ENCODE measurements at regions not wholly inside any gene's neighbourhood (a gene's known extent, or its start where the extent isn't known, plus 50 kb on each side); places are given as distances from the start of the nearest gene placed in this dataset.

DNA sequence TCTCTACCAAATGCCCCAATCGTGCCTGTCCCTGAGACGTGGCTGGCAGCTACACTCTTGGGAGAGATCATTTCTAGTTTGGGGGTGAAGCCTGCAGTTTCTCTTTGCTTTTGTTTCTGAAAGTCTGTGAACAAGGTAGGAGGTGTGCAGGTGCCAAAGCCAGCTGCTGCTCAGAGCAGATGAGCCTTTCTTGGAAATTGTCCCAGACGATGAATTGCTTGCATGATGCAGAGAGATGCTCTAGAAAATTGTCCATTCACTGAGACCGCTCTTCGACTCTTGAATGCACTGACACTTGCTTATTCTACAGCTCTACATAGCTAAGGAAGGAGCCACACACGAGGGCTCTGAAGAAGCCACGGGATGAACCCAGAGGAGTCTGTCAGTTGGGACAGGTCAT, 225.6 kb upstream of the E2F8 start:
- no peak for ATAC-seq
- no peaks in the 10 kb centered on the region for H3K27me3 ChIP-seq
- intact Hi-C loops (cut with DNase I), result no loop called here
- H3K27ac ChIP-seq, result no peak overlapping the region
- no peaks in the 10 kb centered on the region for H3K36me3 ChIP-seq
- no peak for DNase-seq
- no peaks in the 10 kb centered on the region for H3K4me1 ChIP-seq
- H3K4me3 ChIP-seq, result no peak overlapping the region
- TF ChIP-seq CTCF (IDR thresholded peaks at IDR 0.05), result no peak
- no peaks in the 10 kb centered on the region for H3K9me3 ChIP-seq

DNA sequence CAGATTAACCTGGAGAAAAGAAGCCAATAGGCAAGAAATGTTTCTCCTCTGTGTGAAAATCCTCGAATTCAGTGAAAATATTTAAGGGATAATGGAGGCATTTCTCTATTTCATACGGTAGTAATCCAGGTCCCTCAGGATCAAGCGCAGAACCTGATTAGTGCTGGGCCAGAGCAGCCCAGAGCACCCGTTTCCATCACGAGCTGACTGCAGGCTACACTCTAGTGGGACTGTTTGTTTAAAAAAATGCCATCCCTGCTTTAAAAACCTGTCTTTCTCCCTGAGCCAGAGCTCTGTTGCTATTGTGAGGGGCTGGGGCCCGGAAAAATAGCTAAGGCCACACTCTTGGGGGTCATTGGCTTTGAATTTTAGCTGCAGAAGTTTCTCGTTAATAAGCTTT, 223.2 kb upstream of the E2F8 start:
- H3K4me1 ChIP-seq, result peaks cover 4% of the 10 kb centered on the region
- H3K27ac ChIP-seq, result no peak overlapping the region
- no peaks in the 10 kb centered on the region for H3K36me3 ChIP-seq
- TF ChIP-seq CTCF (IDR thresholded peaks at IDR 0.05), result no peak
- H3K9me3 ChIP-seq, result no peaks in the 10 kb centered on the region
- intact Hi-C loops (cut with DNase I), result no loop called here
- no peak overlapping the region for H3K4me3 ChIP-seq
- DNase-seq, result no peak
- no peaks in the 10 kb centered on the region for H3K27me3 ChIP-seq
- ATAC-seq, result no peak

DNA sequence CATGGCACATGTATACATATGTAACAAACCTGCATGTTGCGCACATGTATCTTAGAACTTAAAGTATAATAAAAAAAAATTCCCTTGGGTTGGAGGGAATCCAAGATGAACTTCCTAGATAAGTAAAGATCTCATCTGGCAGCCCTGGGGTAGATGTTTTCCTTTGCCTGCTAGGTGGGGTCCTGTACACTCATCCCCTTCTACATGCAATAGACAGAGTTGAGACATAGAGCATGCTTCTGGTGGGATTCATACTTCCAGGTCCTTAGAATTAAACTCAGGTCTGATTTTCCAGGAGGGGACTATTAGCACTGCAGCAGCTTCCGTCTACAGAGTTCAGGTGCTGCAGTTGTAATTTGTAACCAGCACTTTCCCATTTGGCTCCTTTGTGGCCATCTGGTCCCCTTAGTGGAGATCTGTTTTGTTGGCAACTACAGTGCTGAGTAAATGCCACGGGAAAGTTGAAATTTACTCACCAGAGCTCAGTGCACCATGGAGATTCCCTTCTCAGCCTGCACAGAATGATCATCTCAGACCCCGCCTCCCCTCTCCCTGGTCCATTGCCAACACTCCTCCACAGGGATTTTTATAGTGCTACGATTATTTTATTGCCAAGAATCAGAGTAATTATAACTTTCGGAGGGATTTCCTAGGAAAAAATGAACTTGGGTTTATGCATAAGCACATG, 220.1 kb upstream of the E2F8 start:
- H3K27ac ChIP-seq, result no peak overlapping the region
- H3K4me1 ChIP-seq, result peaks cover 4% of the 10 kb centered on the region
- H3K27me3 ChIP-seq, result no peaks in the 10 kb centered on the region
- H3K9me3 ChIP-seq, result no peaks in the 10 kb centered on the region
- no peak for ATAC-seq
- no peaks in the 10 kb centered on the region for H3K36me3 ChIP-seq
- intact Hi-C loops (cut with DNase I), result no loop called here
- no peak for DNase-seq
- no peak overlapping the region for H3K4me3 ChIP-seq
- TF ChIP-seq CTCF (IDR thresholded peaks at IDR 0.05), result no peak

GRCh38 chr11:19459240-19459639, 218.5 kb upstream of the E2F8 start:
- ATAC-seq, result no peak
- no peaks in the 10 kb centered on the region for H3K9me3 ChIP-seq
- no peak for TF ChIP-seq CTCF (IDR thresholded peaks at IDR 0.05)
- H3K36me3 ChIP-seq, result no peaks in the 10 kb centered on the region
- no peak overlapping the region for H3K4me3 ChIP-seq
- no peaks in the 10 kb centered on the region for H3K27me3 ChIP-seq
- H3K4me1 ChIP-seq, result peaks cover 4% of the 10 kb centered on the region
- intact Hi-C loops (cut with DNase I), result no loop called here
- H3K27ac ChIP-seq, result no peak overlapping the region
- DNase-seq, result no peak

DNA sequence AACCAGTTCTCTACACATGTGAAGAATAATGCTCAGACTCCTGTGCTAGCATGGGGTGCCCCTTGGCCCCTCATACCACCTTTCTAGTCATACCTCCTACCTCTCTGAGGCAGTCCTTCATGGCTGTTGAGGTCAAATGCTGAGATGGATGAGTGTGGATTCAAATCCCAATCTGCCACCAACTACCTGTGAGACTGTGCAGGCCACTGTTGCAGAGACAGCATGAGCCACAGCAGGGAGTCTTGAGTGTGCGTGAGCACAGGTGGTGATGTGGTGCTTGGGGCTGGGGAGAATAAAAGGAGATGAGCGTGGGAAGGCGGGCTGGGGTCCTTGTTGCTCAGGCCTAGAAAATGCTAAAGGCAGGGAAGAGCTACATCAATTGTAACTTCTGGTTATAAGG, 218.0 kb upstream of the E2F8 start:
- ATAC-seq (no peak), DNase-seq (no peak)
- intact Hi-C loops (cut with DNase I), result no loop called here
- Histone ChIP-seq H3K4me1 (peaks cover 4% of the 10 kb centered on the region), H3K27ac (no peak overlapping the region), H3K36me3 (no peaks in the 10 kb centered on the region), H3K27me3 (no peaks in the 10 kb centered on the region), H3K9me3 (no peaks in the 10 kb centered on the region), H3K4me3 (no peak overlapping the region)
- TF ChIP-seq CTCF (IDR thresholded peaks at IDR 0.05), result no peak

GRCh38 chr11:19458231-19458630, 217.5 kb upstream of the E2F8 start:
- H3K4me3 ChIP-seq, result no peak overlapping the region
- intact Hi-C loops (cut with DNase I), result no loop called here

More at GRCh38 chr11:19458231-19458630, 217.5 kb upstream of the E2F8 start:
- no peaks in the 10 kb centered on the region for H3K9me3 ChIP-seq
- H3K4me1 ChIP-seq, result peaks cover 4% of the 10 kb centered on the region
- DNase-seq, result no peak
- no peak for TF ChIP-seq CTCF (IDR thresholded peaks at IDR 0.05)
- ATAC-seq, result no peak
- no peaks in the 10 kb centered on the region for H3K36me3 ChIP-seq
- H3K27ac ChIP-seq, result no peak overlapping the region
- no peaks in the 10 kb centered on the region for H3K27me3 ChIP-seq

Measured in upper lobe of right lung (tissue), 1 donor.